Hematopoietic multipotent progenitor cell treated with erythropoietin and hydrocortisone succinate and interleukin-3 and kit ligand, for 4 days (in vitro differentiated cells): ENCODE measurements at regions not wholly inside any gene's neighbourhood (a gene's known extent, or its start where the extent isn't known, plus 50 kb on each side); places are given as distances from the start of the nearest gene placed in this dataset.
A peak's percentile ranks its signal among the peaks of the same experiment; 100 is the strongest.

ENCODE experiments used
- DNase-seq: peaks from one replicate; pipeline ENCODE4 v3.0.0-alpha.2; 2015

DNA sequence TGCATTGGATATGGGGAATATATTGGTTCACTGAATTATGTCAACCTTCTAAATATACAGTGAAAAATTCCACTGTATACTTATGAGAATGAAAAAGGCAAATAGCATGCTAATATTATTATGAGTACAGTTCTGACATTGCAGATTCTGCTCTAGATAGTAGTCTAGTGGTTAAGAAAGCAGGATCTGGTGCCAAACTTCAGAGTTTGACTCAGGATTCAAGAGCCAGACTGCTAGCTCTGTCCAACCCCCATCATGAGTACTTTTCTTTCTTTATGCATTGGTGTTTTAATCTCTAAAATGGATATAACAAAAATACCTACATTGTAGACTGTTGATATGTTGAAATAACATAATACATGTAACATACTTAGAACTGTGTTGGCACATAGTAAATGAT lies 57.3 kb upstream of the PLSCR4 start:
- DNase-seq: peak; percentile 66

DNA sequence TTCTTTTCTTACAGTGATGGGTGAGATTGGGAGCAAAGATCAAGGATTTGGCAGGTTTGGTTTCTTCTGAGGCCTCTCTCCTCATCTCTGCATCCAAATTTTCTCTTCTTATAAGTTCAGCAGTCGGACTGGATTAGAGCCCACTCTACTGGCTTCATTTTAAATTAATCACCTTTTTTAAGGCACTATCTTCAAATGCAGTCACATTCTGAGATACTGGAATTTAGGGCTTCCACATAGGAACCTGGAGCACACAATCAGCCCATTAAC lies 56.5 kb upstream of the PLSCR4 start:
- DNase-seq: no peak

DNA sequence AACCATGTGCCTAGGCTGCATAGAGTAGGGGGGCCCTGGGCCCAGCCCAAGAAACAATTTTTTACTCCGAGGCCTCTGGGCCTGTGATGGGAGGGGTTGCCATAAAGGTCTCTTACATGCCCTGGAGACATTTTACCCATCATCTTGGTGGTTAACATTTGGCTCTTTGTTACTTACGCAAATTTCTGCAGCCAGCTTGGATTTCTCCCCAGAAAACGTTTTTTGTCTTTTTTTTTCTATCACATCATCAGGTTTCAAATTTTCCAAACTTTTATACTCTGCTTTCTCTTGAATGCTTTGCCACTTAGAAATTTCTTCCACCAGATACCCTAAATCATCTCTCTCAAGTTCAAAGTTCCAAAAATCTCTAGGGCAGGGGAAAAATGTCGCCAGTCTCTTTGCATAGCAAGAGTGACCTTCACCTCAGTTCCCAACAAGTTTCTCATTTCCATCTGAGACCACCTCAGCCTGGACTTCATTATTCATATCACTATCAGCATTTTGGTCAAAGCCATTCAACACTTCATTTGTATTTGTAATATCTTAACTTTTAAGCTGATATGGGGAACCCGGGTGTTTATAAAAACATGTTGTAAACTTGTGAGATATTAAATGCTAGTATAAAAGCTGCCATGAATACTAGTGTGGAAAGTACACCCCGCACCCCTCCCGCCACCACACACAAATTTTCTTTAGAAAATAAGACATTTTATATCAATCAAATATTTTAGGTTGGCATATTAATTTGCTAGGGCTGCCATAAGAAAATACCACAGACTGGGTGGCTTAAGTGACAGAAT lies 56.0 kb upstream of the PLSCR4 start:
- DNase-seq: no peak

DNA sequence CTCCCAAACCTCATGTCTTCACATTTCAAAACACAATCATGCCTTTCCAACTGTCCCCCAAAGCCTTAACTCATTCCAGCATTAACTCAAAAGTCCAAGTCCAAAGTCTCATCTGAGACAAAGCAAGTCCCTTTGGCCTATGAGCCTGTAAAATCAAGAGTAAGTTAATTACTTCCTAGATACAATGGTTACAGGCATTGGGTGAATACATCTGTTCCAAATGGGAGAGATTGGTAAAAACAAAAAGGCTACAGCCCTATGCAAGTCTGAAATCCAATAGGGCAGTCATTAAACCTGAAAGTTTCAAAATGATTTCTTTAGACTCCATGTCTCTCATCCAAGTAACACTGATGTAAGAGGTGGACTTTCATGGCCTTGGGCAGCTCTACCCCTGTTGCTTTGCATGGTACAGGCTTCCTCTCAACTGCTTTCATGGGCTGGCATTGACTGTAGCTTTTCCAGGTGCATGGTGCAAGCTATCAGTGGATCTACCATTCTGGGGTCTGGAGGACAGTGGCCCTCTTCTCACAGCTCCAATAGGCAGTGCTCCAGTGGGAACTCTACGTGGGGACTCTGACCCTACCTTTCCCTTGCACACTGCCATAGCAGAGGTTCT lies 55.0 kb upstream of the PLSCR4 start:
- DNase-seq: no peak

DNA sequence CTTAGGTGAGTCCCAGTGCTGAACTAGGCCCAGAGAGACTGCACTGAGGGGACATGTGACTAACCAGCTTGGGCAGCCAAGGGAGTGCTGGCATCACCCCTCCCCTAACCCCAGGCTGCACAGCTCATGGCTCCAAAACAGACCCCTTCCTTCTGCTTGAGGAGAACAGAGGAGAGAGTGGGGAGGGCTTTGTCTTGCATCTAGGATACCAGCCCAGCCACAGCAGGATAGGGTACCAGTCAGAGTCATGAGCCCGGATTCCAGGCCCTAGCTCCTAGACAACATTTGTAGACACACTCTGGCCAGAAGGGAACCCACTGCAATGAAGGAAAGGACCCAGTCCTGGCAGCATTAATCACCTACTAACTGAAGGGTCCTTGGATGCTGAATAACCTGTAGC lies 49.9 kb upstream of the PLSCR4 start:
- no peak for DNase-seq
